DND-41 (cell line): ENCODE measurements at regions not wholly inside any gene's neighbourhood (a gene's known extent, or its start where the extent isn't known, plus 50 kb on each side); places are given as distances from the start of the nearest gene placed in this dataset.
A peak's percentile ranks its signal among the peaks of the same experiment; 100 is the strongest.

Source experiments
- ATAC-seq: fragments of 200-7000 bp; cut with Tn5 transposase; 3 replicates; pipeline ENCODE4 v1.9.1; 2021; ENCODE audit warnings: low read depth; ENCODE audit not compliant: insufficient read depth
- DNase-seq: peaks from one replicate; pipeline ENCODE4 v3.0.0-alpha.2; 2020
- H2AFZ ChIP-seq: 2 replicates; pipeline ENCODE4 v1.6.0; 2012; ENCODE audit warnings: low read depth, low read length
- H3K27ac ChIP-seq: 2 replicates; pipeline ENCODE4 v1.5.1; 2012; ENCODE audit warnings: low read length, inconsistent platforms
- H3K27me3 ChIP-seq: fragments of 200-600 bp; sonication (generic); 2 replicates; pipeline ENCODE4 v1.6.0; 2012; ENCODE audit warnings: low read length, mild to moderate bottlenecking, inconsistent platforms; ENCODE audit not compliant: insufficient read depth, poor library complexity
- H3K36me3 ChIP-seq: 2 replicates; pipeline ENCODE4 v1.5.1; 2012; ENCODE audit warnings: low read length, inconsistent platforms; ENCODE audit not compliant: insufficient read depth
- H3K4me1 ChIP-seq: 2 replicates; pipeline ENCODE4 v1.5.1; 2012; ENCODE audit warnings: mild to moderate bottlenecking, low read length; ENCODE audit not compliant: insufficient read depth
- H3K4me2 ChIP-seq: 2 replicates; pipeline ENCODE4 v1.6.0; 2012; ENCODE audit warnings: mild to moderate bottlenecking, moderate library complexity, low read length, inconsistent platforms; ENCODE audit not compliant: insufficient read depth
- H3K4me3 ChIP-seq, 2 experiments: fragments of 200-600 bp in 1 of 2; shearing (Covaris generic) in 1 of 2; 2 replicates each; pipeline ENCODE4 v1.5.1; 2012 to 2016; ENCODE audit warnings: inconsistent platforms in 2 of 2, low read length in 2 of 2, mild to moderate bottlenecking in 2 of 2, low read depth in 1 of 2, moderate library complexity in 1 of 2
- H3K79me2 ChIP-seq: 2 replicates; pipeline ENCODE4 v1.6.0; 2012; ENCODE audit warnings: low read length, inconsistent platforms; ENCODE audit not compliant: insufficient read depth
- H3K9ac ChIP-seq: 2 replicates; pipeline ENCODE4 v1.6.0; 2012; ENCODE audit warnings: low read depth, mild to moderate bottlenecking, inconsistent platforms, low read length, moderate library complexity
- H3K9me3 ChIP-seq: 2 replicates; pipeline ENCODE4 v1.5.1; 2012; ENCODE audit warnings: low read length, moderate library complexity, mild to moderate bottlenecking, inconsistent platforms; ENCODE audit not compliant: insufficient read depth, severe bottlenecking
- H4K20me1 ChIP-seq: 2 replicates; pipeline ENCODE4 v1.6.0; 2012; ENCODE audit warnings: low read length; ENCODE audit not compliant: insufficient read depth
- CTCF ChIP-seq: IDR thresholded peaks from 2 replicates; pipeline ENCODE4 v1.5.1; 2012; ENCODE audit warnings: borderline replicate concordance, low read length, moderate library complexity, mild to moderate bottlenecking; ENCODE audit not compliant: poor library complexity, severe bottlenecking; ENCODE audit errors: extremely low read depth
- EZH2 ChIP-seq: IDR thresholded peaks from 3 replicates; pipeline ENCODE4 v1.6.1; 2012; ENCODE audit warnings: borderline replicate concordance, low read depth, mild to moderate bottlenecking, moderate library complexity, low read length, inconsistent platforms; ENCODE audit not compliant: severe bottlenecking

- Histone ChIP-seq H3K79me2 (no peaks in the 10 kb centered on the region), H3K9me3 (no peaks in the 10 kb centered on the region), H3K4me1 (no peaks in the 10 kb centered on the region), H3K27me3 (no peaks in the 10 kb centered on the region), H3K4me3 (no peak overlapping the region), H3K4me2 (no peak overlapping the region), H3K27ac (no peak overlapping the region), H2AFZ (no peak overlapping the region), H3K9ac (no peak overlapping the region), H4K20me1 (no peaks in the 10 kb centered on the region), H3K36me3 (no peaks in the 10 kb centered on the region)
- TF ChIP-seq CTCF = no peak
- TF ChIP-seq EZH2 = no peak
- DNase-seq (no peak), ATAC-seq (no peak)
Measured at GRCh38 chr1:94637121-94637520, 95.6 kb upstream of the F3 start.

- H3K4me1 ChIP-seq = no peaks in the 10 kb centered on the region
- no peak overlapping the region for H3K4me2 ChIP-seq
- no peak overlapping the region for H3K4me3 ChIP-seq
- no peaks in the 10 kb centered on the region for H4K20me1 ChIP-seq
- H2AFZ ChIP-seq = no peak overlapping the region
- H3K9ac ChIP-seq = no peak overlapping the region
- DNase-seq (no peak), ATAC-seq (no peak)
- no peaks in the 10 kb centered on the region for H3K36me3 ChIP-seq
- H3K27ac ChIP-seq = no peak overlapping the region
- TF ChIP-seq EZH2 = no peak
- no peak for TF ChIP-seq CTCF
- no peaks in the 10 kb centered on the region for H3K79me2 ChIP-seq
- no peaks in the 10 kb centered on the region for H3K27me3 ChIP-seq
- no peaks in the 10 kb centered on the region for H3K9me3 ChIP-seq
Measured at GRCh38 chr1:94636624-94637023, 95.1 kb upstream of the F3 start.

GRCh38 chr1:94636100-94636499, 94.5 kb upstream of the F3 start:
- Histone ChIP-seq H3K9me3 (no peaks in the 10 kb centered on the region), H4K20me1 (no peaks in the 10 kb centered on the region), H3K4me3 (no peak overlapping the region), H3K27me3 (no peaks in the 10 kb centered on the region), H3K27ac (no peak overlapping the region), H3K4me1 (no peaks in the 10 kb centered on the region), H3K79me2 (no peaks in the 10 kb centered on the region), H3K4me2 (no peak overlapping the region), H3K9ac (no peak overlapping the region), H2AFZ (no peak overlapping the region), H3K36me3 (no peaks in the 10 kb centered on the region)
- TF ChIP-seq EZH2 (no peak), CTCF (no peak)
- no peak for DNase-seq
- no peak for ATAC-seq

GRCh38 chr1:94634977-94635416, 93.4 kb upstream of the F3 start:
- H3K9ac ChIP-seq = no peak overlapping the region
- no peak overlapping the region for H2AFZ ChIP-seq
- no peaks in the 10 kb centered on the region for H4K20me1 ChIP-seq
- no peaks in the 10 kb centered on the region for H3K27me3 ChIP-seq
- ATAC-seq (peak; percentile 44; the same call in 1 of the 3 replicates), DNase-seq (no peak)
- H3K9me3 ChIP-seq = no peaks in the 10 kb centered on the region
- no peak overlapping the region for H3K4me2 ChIP-seq
- no peak overlapping the region for H3K4me3 ChIP-seq
- TF ChIP-seq EZH2 = no peak
- H3K27ac ChIP-seq = no peak overlapping the region
- H3K36me3 ChIP-seq = no peaks in the 10 kb centered on the region
- peaks cover 5% of the 10 kb centered on the region for H3K4me1 ChIP-seq
- no peaks in the 10 kb centered on the region for H3K79me2 ChIP-seq
